Keratinocyte (primary cell): ENCODE measurements at regions not wholly inside any gene's neighbourhood (a gene's known extent, or its start where the extent isn't known, plus 50 kb on each side); places are given as distances from the start of the nearest gene placed in this dataset.

Experiments used
- CTCF ChIP-seq, 3 experiments: IDR thresholded peaks in 1 of 3; conservative IDR thresholded peaks in 1 of 3; optimal IDR thresholded peaks in 1 of 3; 2 replicates in 2 of 3; 3 replicates in 1 of 3; pipeline versions ENCODE3 to v1.5.1; 2011; ENCODE audit warnings: low read length in 3 of 3, mild to moderate bottlenecking in 3 of 3, moderate library complexity in 2 of 3, control low read depth in 1 of 3, inconsistent platforms in 1 of 3; ENCODE audit not compliant: insufficient read depth in 2 of 3; ENCODE audit errors: extremely low read depth in 1 of 3
- EZH2 ChIP-seq: IDR thresholded peaks from one replicate; pipeline ENCODE4 v1.6.1; 2012; ENCODE audit warnings: inconsistent platforms, mild to moderate bottlenecking, low read length, moderate library complexity

- TF ChIP-seq CTCF (optimal IDR thresholded peaks at IDR 0.05 in 1 of 3, IDR thresholded peaks at IDR 0.05 in 1 of 3, conservative IDR thresholded peaks at IDR 0.05 in 1 of 3; ENCODE audit: extremely low read depth in 1 of 3, insufficient read depth in 2 of 3, low read length in 3 of 3) (no peak), EZH2 (no peak)
These were observed 1564.8 kb upstream of the TENM4 start for GRCh38 chr11:81005595-81005994.
